Breast epithelium (tissue), 4 donors: ENCODE measurements at regions not wholly inside any gene's neighbourhood (a gene's known extent, or its start where the extent isn't known, plus 50 kb on each side); places are given as distances from the start of the nearest gene placed in this dataset.
A peak's percentile ranks its signal among the peaks of the same experiment; 100 is the strongest.

ENCODE experiments used
- DNase-seq, 2 donors: peaks; one replicate each; pipeline ENCODE4 v3.0.0-alpha.2; 2019; ENCODE audit warnings: low spot score in 2 of 2
- H3K27ac ChIP-seq, 2 donors: fragments of 200-600 bp; sonication (generic) in 1 of 2; one replicate each; pipeline ENCODE4 v1.5.1; 2016 to 2019; ENCODE audit warnings: mild to moderate bottlenecking in 1 of 2
- H3K27me3 ChIP-seq, 2 donors: fragments of 200-600 bp; sonication (generic) in 1 of 2; one replicate each; pipeline versions ENCODE4 v1.5.1 to v1.6.0; 2017 to 2019; ENCODE audit warnings: control low read depth in 1 of 2, mild to moderate bottlenecking in 1 of 2
- H3K36me3 ChIP-seq: fragments of 200-600 bp; one replicate; pipeline ENCODE4 v1.5.1; 2019
- H3K4me1 ChIP-seq, 2 donors: fragments of 200-600 bp; sonication (generic); one replicate each; pipeline ENCODE4 v1.5.1; 2016 to 2019; ENCODE audit warnings: control low read depth in 1 of 2
- H3K4me3 ChIP-seq, 3 donors: fragments of 200-600 bp; sonication (generic); 1 replicate in 2 of 3; 2 replicates in 1 of 3; pipeline ENCODE4 v1.5.1; 2016 to 2019; ENCODE audit warnings: mild to moderate bottlenecking in 3 of 3, moderate library complexity in 2 of 3
- H3K9me3 ChIP-seq, 2 donors: fragments of 200-600 bp; sonication (generic) in 1 of 2; one replicate each; pipeline ENCODE4 v1.5.1; 2016 to 2019; ENCODE audit warnings: control low read depth in 1 of 2
- POLR2A ChIP-seq: fragments of 450-650 bp; IDR thresholded peaks from one replicate; pipeline ENCODE4 v1.6.1; 2016; ENCODE audit warnings: antibody characterized with exemption, mild to moderate bottlenecking, moderate library complexity
- POLR2AphosphoS5 ChIP-seq, 3 donors: sonication (generic); formaldehyde crosslinking; IDR thresholded peaks; one replicate each; pipeline ENCODE4 v1.6.1; 2017; ENCODE audit warnings: antibody characterized with exemption in 3 of 3
- intact Hi-C: fragments of 100-400 bp; cut with DNase I; formaldehyde crosslinking; loops from one replicate; pipeline ENCODE4 v1.15.1; 2023; ENCODE audit warnings: low total_unique reads
- TF ChIP-seq, protein P1 (sequence below), 3 donors: fragments of 450-650 bp; IDR thresholded peaks; one replicate each; pipeline ENCODE4 v1.5.1; 2016 to 2017; ENCODE audit warnings: antibody characterized with exemption in 3 of 3, mild to moderate bottlenecking in 3 of 3, moderate library complexity in 3 of 3

DNA sequence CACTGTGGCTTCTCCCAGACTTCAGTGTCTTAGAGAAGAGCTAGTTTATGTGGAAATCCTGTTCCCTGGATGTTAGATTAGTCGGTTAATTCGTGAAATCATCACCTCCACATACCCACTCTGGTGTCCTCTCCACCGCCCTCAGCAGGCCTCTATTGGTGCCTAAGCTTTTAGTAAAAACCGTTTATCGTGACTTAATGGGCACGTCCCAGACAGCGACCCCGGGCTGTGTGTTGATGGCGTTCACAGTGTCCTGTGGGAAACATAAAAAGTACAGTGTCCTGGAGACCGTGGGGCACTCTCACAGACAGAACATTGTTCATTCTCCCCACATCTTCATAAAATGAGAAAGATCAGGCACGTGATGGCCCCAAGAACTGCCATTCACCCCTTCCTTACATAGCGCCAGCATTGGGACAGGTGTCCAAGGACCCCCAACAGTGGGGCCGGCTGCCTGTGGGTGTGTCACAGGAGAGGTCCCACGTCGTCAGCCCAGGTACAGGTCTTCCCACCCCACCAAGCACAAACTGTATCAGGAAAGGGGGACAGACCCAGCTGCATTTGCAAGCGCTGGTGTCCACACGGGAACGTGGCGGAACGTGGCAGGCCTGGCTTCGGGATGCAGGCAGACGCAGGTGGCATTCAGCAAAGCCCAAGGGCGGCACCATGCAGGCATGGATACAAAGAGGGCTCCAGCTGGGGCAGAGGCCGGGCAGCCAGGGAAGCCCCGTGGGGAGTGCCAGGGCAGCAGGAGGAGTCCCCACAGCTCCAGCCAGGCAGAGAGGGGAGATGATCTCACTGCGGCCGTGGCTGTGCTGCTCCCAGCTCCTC lies 237.7 kb downstream of the DLL1 start:
- peak in 1 of 2 donors; percentile 51 for DNase-seq
- no peaks in the 10 kb centered on the region for H3K9me3 ChIP-seq
- TF ChIP-seq, protein P1, sequence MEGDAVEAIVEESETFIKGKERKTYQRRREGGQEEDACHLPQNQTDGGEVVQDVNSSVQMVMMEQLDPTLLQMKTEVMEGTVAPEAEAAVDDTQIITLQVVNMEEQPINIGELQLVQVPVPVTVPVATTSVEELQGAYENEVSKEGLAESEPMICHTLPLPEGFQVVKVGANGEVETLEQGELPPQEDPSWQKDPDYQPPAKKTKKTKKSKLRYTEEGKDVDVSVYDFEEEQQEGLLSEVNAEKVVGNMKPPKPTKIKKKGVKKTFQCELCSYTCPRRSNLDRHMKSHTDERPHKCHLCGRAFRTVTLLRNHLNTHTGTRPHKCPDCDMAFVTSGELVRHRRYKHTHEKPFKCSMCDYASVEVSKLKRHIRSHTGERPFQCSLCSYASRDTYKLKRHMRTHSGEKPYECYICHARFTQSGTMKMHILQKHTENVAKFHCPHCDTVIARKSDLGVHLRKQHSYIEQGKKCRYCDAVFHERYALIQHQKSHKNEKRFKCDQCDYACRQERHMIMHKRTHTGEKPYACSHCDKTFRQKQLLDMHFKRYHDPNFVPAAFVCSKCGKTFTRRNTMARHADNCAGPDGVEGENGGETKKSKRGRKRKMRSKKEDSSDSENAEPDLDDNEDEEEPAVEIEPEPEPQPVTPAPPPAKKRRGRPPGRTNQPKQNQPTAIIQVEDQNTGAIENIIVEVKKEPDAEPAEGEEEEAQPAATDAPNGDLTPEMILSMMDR (IDR thresholded peaks at IDR 0.05), result no peak
- TF ChIP-seq POLR2A, result no peak
- TF ChIP-seq POLR2AphosphoS5 (IDR thresholded peaks at IDR 0.05), result no peak
- no peak overlapping the region for H3K27ac ChIP-seq
- intact Hi-C loops, result no loop called here
- peaks cover 0 to 12% of the 10 kb centered on the region in 2 donors for H3K27me3 ChIP-seq
- H3K36me3 ChIP-seq, result no peaks in the 10 kb centered on the region
- no peaks in the 10 kb centered on the region for H3K4me1 ChIP-seq
- no peak overlapping the region for H3K4me3 ChIP-seq

DNA sequence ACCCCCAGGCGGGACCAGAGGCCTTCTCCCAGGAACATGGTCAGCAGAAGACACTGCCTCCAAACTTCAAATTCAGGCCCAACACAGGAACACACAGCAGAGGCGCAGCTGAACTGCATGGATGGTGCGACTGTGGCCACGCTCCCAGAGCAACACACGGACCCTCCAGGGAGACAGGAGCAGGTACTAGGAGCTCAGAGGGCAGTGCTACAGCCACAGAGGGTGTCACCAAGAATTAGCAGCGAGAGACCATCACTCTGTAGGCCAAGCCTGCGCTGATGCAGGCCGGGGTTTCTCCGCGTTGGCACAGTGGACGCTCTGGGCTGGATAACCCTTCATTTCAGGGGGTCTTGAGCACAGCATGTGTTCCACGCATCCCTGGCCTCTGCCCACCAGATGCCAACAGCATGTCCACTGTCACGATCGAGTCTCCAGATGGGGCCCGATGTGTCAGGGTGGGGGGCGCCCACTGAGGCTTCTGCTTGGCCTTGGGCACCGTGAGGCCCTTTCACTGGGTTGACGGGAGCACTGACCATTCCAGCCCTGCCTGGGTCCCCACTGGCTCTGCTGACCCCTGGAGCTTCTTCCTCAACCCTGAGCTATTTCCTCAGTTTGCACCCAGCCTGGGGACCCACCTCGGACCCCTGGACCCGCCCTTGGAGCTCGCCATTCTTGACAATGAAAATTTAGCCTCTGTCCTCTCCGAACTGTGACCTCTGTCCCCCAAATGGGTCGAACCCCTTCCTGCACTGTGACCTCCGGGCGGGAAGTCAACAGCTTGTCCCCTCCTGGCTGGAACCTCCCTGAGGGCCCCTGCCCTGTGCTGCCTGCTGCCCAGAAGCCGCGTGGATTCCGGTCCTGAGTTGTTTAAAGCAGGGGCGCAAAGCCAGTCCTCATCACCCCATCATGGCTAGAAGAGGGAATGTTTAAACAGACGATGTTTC lies 239.4 kb downstream of the DLL1 start:
- no peak overlapping the region for H3K27ac ChIP-seq
- no peaks in the 10 kb centered on the region for H3K9me3 ChIP-seq
- H3K36me3 ChIP-seq, result no peaks in the 10 kb centered on the region
- TF ChIP-seq, protein P1 (IDR thresholded peaks at IDR 0.05), result no peak
- TF ChIP-seq POLR2A, result no peak
- no peak for TF ChIP-seq POLR2AphosphoS5 (IDR thresholded peaks at IDR 0.05)
- no peaks in the 10 kb centered on the region for H3K4me1 ChIP-seq
- intact Hi-C loops, result no loop called here
- DNase-seq, result peak in 1 of 2 donors; percentile 38
- H3K27me3 ChIP-seq, result peaks cover 0 to 12% of the 10 kb centered on the region in 2 donors
- no peak overlapping the region for H3K4me3 ChIP-seq

GRCh38 chr6:170050591-170051041 lies 240.3 kb downstream of the DLL1 start:
- H3K36me3 ChIP-seq, result no peaks in the 10 kb centered on the region
- H3K27ac ChIP-seq, result peak overlapping the region in 1 of 2 donors; percentile 86
- no peaks in the 10 kb centered on the region for H3K4me1 ChIP-seq
- H3K4me3 ChIP-seq, result no peak overlapping the region
- no peak for DNase-seq
- intact Hi-C loops, result no loop called here
- H3K27me3 ChIP-seq, result peaks cover 0 to 12% of the 10 kb centered on the region in 2 donors
- H3K9me3 ChIP-seq, result no peaks in the 10 kb centered on the region
- TF ChIP-seq POLR2AphosphoS5 (IDR thresholded peaks at IDR 0.05), result no peak
- no peak for TF ChIP-seq POLR2A
- TF ChIP-seq, protein P1 (IDR thresholded peaks at IDR 0.05), result no peak

- peak; percentile 55 to 67 for DNase-seq
- H3K27ac ChIP-seq, result peak overlapping the region; percentile 46 to 86
- H3K4me3 ChIP-seq, result peak overlapping the region in 1 of 3 donors; percentile 3
- TF ChIP-seq POLR2AphosphoS5 (IDR thresholded peaks at IDR 0.05), result peak; percentile 36 to 75 (median 61)
- TF ChIP-seq, protein P1 (IDR thresholded peaks at IDR 0.05), result no peak
- peaks cover 0 to 12% of the 10 kb centered on the region in 2 donors for H3K27me3 ChIP-seq
- H3K9me3 ChIP-seq, result no peaks in the 10 kb centered on the region
- intact Hi-C loops, result no loop called here
- H3K36me3 ChIP-seq, result no peaks in the 10 kb centered on the region
- no peaks in the 10 kb centered on the region for H3K4me1 ChIP-seq
Observed at GRCh38 chr6:170049641-170050561, 241.0 kb downstream of the DLL1 start.
